Left ventricle myocardium inferior (tissue), 1 donor: ENCODE measurements at regions not wholly inside any gene's neighbourhood (a gene's known extent, or its start where the extent isn't known, plus 50 kb on each side); places are given as distances from the start of the nearest gene placed in this dataset.

Experiments
- DNase-seq: peaks from one replicate; pipeline ENCODE4 v3.0.0-alpha.2; 2020
- H3K27ac ChIP-seq: fragments of 200-600 bp; replicated peaks from 2 replicates; pipeline ENCODE4 v1.8.0; 2021
- H3K27me3 ChIP-seq: fragments of 200-600 bp; 2 replicates; pipeline ENCODE4 v1.8.0; 2021; ENCODE audit warnings: low read depth
- H3K36me3 ChIP-seq: fragments of 200-600 bp; 2 replicates; pipeline ENCODE4 v1.8.0; 2021
- H3K4me1 ChIP-seq: fragments of 200-600 bp; 2 replicates; pipeline ENCODE4 v1.8.0; 2021
- H3K4me3 ChIP-seq: fragments of 200-600 bp; 2 replicates; pipeline ENCODE4 v1.8.0; 2021; ENCODE audit warnings: mild to moderate bottlenecking, moderate library complexity
- H3K9me3 ChIP-seq: fragments of 200-600 bp; replicated peaks from 2 replicates; pipeline ENCODE4 v1.8.0; 2021
- intact Hi-C: fragments of 100-400 bp; cut with micrococcal nuclease; formaldehyde crosslinking; loops from one replicate; pipeline ENCODE4 v1.11.0; 2022
- TF ChIP-seq, protein P1 (sequence below): fragments of 200-600 bp; IDR thresholded peaks from 2 replicates; pipeline ENCODE4 v1.8.0; 2021; ENCODE audit warnings: antibody characterized with exemption, mild to moderate bottlenecking, borderline replicate concordance
- donor health status: DM: no; HTN: yes; CAD: no; lungs with severe emphysema.

DNA sequence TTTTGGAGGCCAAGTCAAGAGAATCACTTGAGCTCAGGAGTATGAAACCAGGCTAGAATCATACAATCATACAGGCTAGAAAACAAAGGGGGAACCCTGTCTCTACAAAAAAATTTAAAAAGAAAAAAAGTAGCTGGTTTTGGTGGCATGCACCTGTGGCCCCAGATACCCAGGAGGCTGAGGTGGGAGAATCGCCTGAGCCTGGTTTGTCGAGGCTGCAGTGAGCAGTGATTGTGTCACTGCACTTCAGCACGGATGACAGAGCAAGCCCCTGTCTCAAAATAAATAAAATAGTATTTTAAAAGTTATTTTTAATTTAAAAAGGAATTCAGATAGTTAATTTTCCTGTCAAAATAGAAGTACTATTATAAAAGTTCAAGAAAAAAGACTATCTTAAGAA, 369.1 kb upstream of the SLITRK5 start:
- H3K4me3 ChIP-seq = no peak overlapping the region
- intact Hi-C loops = no loop called here
- no peaks in the 10 kb centered on the region for H3K4me1 ChIP-seq
- DNase-seq = no peak
- peaks cover 20% of the 10 kb centered on the region for H3K9me3 ChIP-seq
- H3K27me3 ChIP-seq = no peaks in the 10 kb centered on the region
- H3K36me3 ChIP-seq = no peaks in the 10 kb centered on the region
- TF ChIP-seq, protein P1, sequence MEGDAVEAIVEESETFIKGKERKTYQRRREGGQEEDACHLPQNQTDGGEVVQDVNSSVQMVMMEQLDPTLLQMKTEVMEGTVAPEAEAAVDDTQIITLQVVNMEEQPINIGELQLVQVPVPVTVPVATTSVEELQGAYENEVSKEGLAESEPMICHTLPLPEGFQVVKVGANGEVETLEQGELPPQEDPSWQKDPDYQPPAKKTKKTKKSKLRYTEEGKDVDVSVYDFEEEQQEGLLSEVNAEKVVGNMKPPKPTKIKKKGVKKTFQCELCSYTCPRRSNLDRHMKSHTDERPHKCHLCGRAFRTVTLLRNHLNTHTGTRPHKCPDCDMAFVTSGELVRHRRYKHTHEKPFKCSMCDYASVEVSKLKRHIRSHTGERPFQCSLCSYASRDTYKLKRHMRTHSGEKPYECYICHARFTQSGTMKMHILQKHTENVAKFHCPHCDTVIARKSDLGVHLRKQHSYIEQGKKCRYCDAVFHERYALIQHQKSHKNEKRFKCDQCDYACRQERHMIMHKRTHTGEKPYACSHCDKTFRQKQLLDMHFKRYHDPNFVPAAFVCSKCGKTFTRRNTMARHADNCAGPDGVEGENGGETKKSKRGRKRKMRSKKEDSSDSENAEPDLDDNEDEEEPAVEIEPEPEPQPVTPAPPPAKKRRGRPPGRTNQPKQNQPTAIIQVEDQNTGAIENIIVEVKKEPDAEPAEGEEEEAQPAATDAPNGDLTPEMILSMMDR = no peak
- no peak overlapping the region for H3K27ac ChIP-seq

DNA sequence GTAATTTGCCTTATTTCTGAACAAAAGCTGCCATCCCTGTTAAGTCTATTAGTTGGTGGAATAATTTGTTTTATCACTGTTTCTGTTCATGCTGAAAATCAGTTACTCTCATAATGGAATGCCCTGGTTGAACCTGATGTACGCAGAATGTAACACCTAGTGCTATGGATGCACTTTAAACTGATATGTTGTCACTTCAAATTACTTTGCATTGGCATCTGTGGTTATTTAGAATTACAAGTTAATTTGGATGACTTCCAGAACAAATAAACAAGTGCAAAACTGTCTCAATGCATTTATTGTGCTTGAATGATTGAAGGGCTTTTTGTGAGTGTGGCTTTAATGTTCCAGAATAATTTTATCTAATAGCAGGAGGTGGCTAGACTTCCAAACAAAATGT, 368.2 kb upstream of the SLITRK5 start:
- TF ChIP-seq, protein P1 = no peak
- H3K36me3 ChIP-seq = no peaks in the 10 kb centered on the region
- H3K9me3 ChIP-seq = peaks cover 20% of the 10 kb centered on the region
- H3K27ac ChIP-seq = no peak overlapping the region
- H3K27me3 ChIP-seq = no peaks in the 10 kb centered on the region
- no peak for DNase-seq
- H3K4me1 ChIP-seq = no peaks in the 10 kb centered on the region
- intact Hi-C loops = no loop called here
- H3K4me3 ChIP-seq = no peak overlapping the region

DNA sequence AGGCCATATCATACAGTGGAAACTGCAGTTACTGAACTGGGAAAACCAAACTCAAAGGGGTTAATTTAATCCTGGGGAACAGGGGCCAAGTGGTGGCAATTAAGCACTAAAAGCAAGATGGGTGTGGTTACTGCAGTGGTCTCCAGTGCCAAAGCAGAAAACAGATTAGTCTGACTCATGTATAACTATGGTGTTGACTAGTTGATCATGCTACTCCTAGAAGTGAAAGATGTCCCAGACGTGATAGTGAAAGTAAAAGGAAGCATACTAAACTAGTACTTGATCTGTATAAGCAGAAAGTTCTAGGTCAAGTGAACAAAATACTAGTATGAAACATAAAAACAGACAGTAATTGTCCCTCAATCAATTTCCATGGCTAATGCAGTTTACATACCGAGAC, 360.0 kb upstream of the SLITRK5 start:
- Histone ChIP-seq H3K36me3 (no peaks in the 10 kb centered on the region), H3K27me3 (no peaks in the 10 kb centered on the region), H3K9me3 (no peaks in the 10 kb centered on the region), H3K4me3 (no peak overlapping the region), H3K4me1 (no peaks in the 10 kb centered on the region), H3K27ac (no peak overlapping the region)
- intact Hi-C loops = no loop called here
- no peak for DNase-seq
- TF ChIP-seq, protein P1 = no peak

DNA sequence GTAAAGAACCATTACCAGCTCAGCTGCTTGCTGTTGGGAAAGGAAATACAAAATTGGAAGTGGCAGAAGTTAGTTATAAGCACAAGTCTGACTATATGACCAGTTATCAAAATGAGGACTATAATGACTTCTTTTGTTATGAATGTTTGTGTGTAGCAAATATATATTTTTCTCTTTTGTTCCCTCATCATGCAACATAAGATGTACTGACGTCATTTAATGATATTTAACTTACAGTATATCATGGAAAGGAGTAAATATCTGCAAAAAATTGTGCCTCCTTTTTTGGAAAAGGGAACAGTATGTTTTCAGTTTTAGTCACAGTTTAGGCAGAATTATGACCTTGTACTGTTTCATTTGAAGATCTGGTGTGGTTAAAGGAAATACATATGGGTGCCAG, 356.3 kb upstream of the SLITRK5 start:
- no peak overlapping the region for H3K4me3 ChIP-seq
- no peaks in the 10 kb centered on the region for H3K9me3 ChIP-seq
- no peaks in the 10 kb centered on the region for H3K4me1 ChIP-seq
- intact Hi-C loops = no loop called here
- no peaks in the 10 kb centered on the region for H3K27me3 ChIP-seq
- no peaks in the 10 kb centered on the region for H3K36me3 ChIP-seq
- TF ChIP-seq, protein P1 = no peak
- H3K27ac ChIP-seq = no peak overlapping the region
- DNase-seq = no peak

DNA sequence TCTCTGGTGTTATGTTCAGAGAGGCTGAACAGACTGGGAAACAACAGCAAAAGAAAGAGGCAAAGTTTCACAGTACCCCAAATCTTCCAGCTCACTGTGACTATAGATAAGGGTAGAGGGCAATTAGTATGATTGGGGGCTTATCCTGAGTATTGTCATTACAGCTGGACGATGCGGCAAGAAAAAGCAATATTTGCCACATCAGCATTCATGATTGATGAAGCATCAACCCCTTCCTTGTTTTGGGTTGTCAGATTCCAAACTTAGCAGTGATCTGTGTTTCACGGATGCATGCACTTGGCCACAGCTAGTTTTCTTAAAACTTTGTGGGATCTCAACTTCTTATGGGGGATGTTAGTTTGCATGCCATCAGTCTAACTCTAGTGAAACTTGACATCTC, 348.8 kb upstream of the SLITRK5 start:
- TF ChIP-seq, protein P1 = no peak
- Histone ChIP-seq H3K36me3 (no peaks in the 10 kb centered on the region), H3K27ac (no peak overlapping the region), H3K4me3 (no peak overlapping the region), H3K27me3 (no peaks in the 10 kb centered on the region), H3K4me1 (no peaks in the 10 kb centered on the region), H3K9me3 (peaks cover 5% of the 10 kb centered on the region)
- no peak for DNase-seq
- intact Hi-C loops = no loop called here

DNA sequence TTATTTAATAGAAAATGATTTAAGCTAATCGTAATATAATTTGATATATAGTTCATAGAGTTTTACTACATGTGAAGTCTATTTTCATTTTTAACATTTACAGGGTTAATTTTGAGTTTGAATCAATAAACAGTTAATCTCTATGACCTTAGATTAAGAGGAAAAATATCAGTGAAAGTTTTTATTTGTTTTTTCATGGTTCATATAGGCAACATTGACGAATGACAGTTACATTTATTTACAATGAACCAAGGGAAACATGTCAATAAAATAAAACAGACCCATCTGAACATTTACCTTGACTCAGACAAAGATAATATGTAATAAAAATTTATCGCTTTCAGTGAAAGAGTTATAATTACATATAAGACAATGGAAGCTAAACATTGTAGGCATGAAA, 346.6 kb upstream of the SLITRK5 start:
- peaks cover 6% of the 10 kb centered on the region for H3K9me3 ChIP-seq
- H3K27me3 ChIP-seq = no peaks in the 10 kb centered on the region
- no peak for DNase-seq
- TF ChIP-seq, protein P1 = no peak
- no peak overlapping the region for H3K27ac ChIP-seq
- H3K36me3 ChIP-seq = no peaks in the 10 kb centered on the region
- H3K4me3 ChIP-seq = no peak overlapping the region
- H3K4me1 ChIP-seq = no peaks in the 10 kb centered on the region
- intact Hi-C loops = no loop called here
